ENCODE measurements at regions not wholly inside any gene's neighbourhood (a gene's known extent, or its start where the extent isn't known, plus 50 kb on each side); places are given as distances from the start of the nearest gene placed in this dataset.

DNA sequence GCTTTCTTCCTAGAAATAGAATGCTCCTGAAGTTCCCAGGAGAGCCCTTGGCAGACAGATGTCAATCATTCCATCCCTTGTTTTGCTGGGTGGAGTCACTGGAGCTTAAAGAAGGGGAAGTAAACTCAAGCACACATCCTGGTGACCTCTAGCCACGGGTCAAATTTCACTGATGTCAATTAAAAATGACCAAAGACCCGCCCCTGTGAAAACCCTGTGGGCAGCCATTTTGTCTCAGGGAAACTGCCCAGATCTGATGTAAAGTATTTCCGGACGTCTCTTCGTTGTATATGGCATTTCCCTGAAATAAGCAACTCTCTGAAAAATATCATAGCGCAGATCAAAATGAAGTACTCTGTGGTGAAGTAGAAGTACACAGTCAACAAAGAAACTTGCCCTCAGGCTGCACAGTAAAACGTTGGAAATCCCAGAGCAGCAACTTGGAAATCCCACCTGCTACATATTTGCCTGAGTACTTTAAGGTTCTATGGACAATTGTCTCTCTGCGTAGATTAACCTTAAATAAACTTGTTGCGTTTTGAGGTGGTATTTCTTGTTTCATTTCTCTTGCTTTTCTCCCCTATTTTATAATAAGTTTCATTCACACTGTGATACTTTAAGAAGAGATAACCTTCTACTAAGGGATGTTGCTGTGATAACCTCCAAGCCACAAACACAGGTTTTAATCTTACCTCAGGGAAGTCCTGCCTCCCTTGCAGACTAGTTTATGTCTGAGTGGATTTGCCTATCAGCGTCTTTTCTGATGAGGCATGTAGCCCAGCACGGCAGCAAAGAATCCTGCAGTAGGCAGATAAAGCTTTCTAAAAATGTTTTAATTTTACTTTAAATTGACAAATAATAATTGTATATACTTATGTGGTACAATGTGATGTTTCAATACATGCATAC is 60.9 kb upstream of the PIP5K1B start:
- Histone ChIP-seq H3K9me3 (ENCODE audit: low read depth, low read length, poor library complexity, severe bottlenecking) (no peaks in the 10 kb centered on the region), H3K4me1 (ENCODE audit: insufficient read depth, low read length, poor library complexity, severe bottlenecking) (no peaks in the 10 kb centered on the region), H3K27ac (ENCODE audit: low read depth, low read length, poor library complexity, severe bottlenecking) (no peak overlapping the region), H3K27me3 (replicated peaks; ENCODE audit: insufficient read depth, low read depth, low read length, poor library complexity) (peaks cover 19% of the 10 kb centered on the region), H3K36me3 (ENCODE audit: insufficient read depth, low read length, poor library complexity, severe bottlenecking) (no peaks in the 10 kb centered on the region), H3K4me3 (ENCODE audit: low read depth, low read length, poor library complexity, severe bottlenecking) (no peak overlapping the region)
- ChIA-PET POLR2A (ENCODE audit: low non-redundant PET) (no interaction called here), CTCF (no interaction called here)
- TF ChIP-seq CTCF (conservative IDR thresholded peaks at IDR 0.05; ENCODE audit: low read depth, low read length) (no peak), EZH2 (IDR thresholded peaks at IDR 0.05; ENCODE audit: borderline replicate concordance, low read depth, low read length, poor library complexity, severe bottlenecking) (no peak)
- DNase-seq (ENCODE audit: low spot score) = no peak
- intact Hi-C loops (cut with micrococcal nuclease; ENCODE audit: unreplicated experiment) = loop anchor here (2.0 kb wide), 1 partner anchor 19 kb away; no protein-coding TSS in a partner anchor
- no TSS peak for BruUV-seq (replicated peaks)

DNA sequence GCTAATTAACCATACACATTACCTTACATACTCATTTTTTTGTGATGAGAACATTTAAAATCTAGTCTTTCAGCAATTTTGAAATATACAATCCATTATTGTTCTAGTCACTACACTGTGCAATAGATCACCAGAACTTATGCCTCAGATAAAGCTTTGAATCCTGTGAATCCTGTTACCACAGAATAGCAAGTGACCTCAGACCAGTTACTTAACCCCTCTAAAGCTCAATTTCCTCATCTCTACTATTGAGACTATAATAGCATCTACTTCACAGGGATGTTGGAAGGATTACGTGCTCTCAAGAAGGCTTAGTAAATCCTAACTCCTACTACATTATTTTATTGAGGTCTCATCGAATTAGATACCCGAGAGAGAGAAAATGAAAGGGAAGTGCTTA is 60.2 kb upstream of the PIP5K1B start:
- H3K9me3 ChIP-seq (ENCODE audit: low read depth, low read length, poor library complexity, severe bottlenecking) = no peaks in the 10 kb centered on the region
- H3K27ac ChIP-seq (ENCODE audit: low read depth, low read length, poor library complexity, severe bottlenecking) = no peak overlapping the region
- no peak overlapping the region for H3K4me3 ChIP-seq (ENCODE audit: low read depth, low read length, poor library complexity, severe bottlenecking)
- no peaks in the 10 kb centered on the region for H3K4me1 ChIP-seq (ENCODE audit: insufficient read depth, low read length, poor library complexity, severe bottlenecking)
- ChIA-PET POLR2A (ENCODE audit: low non-redundant PET) (no interaction called here), CTCF (no interaction called here)
- no TSS peak for BruUV-seq (replicated peaks)
- DNase-seq (ENCODE audit: low spot score) = no peak
- TF ChIP-seq CTCF (conservative IDR thresholded peaks at IDR 0.05; ENCODE audit: low read depth, low read length) (no peak), EZH2 (IDR thresholded peaks at IDR 0.05; ENCODE audit: borderline replicate concordance, low read depth, low read length, poor library complexity, severe bottlenecking) (no peak)
- peaks cover 15% of the 10 kb centered on the region for H3K27me3 ChIP-seq (replicated peaks; ENCODE audit: insufficient read depth, low read depth, low read length, poor library complexity)
- intact Hi-C loops (cut with micrococcal nuclease; ENCODE audit: unreplicated experiment) = no loop called here
- H3K36me3 ChIP-seq (ENCODE audit: insufficient read depth, low read length, poor library complexity, severe bottlenecking) = no peaks in the 10 kb centered on the region

DNA sequence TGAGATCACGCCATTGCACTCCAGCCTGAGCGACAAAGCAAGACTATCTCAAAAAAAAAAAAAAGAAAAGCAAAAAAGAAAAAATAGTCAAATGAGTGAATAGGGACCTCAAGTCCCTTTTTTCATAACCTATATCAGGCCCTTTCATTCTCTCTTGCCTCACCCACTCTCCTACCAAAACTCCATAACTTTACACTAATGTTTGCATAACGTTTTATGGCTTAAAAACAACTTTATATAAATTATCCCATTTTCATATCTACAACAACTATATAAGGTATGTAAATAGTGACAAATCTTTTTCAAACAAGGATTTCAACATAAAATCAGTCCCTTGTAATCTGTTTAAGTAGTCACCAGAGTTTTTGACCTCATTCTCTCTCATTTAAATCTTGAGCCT is 56.9 kb upstream of the PIP5K1B start:
- POLR2A ChIA-PET (ENCODE audit: low non-redundant PET) = no interaction called here
- intact Hi-C loops (cut with micrococcal nuclease; ENCODE audit: unreplicated experiment) = no loop called here
- no peaks in the 10 kb centered on the region for H3K4me1 ChIP-seq (ENCODE audit: insufficient read depth, low read length, poor library complexity, severe bottlenecking)
- no peak for TF ChIP-seq CTCF (conservative IDR thresholded peaks at IDR 0.05; ENCODE audit: low read depth, low read length)
- no peak for TF ChIP-seq EZH2 (IDR thresholded peaks at IDR 0.05; ENCODE audit: borderline replicate concordance, low read depth, low read length, poor library complexity, severe bottlenecking)
- H3K4me3 ChIP-seq (ENCODE audit: low read depth, low read length, poor library complexity, severe bottlenecking) = no peak overlapping the region
- H3K9me3 ChIP-seq (ENCODE audit: low read depth, low read length, poor library complexity, severe bottlenecking) = no peaks in the 10 kb centered on the region
- DNase-seq (ENCODE audit: low spot score) = no peak
- no TSS peak for BruUV-seq (replicated peaks)
- peaks cover 22% of the 10 kb centered on the region for H3K27me3 ChIP-seq (replicated peaks; ENCODE audit: insufficient read depth, low read depth, low read length, poor library complexity)
- H3K36me3 ChIP-seq (ENCODE audit: insufficient read depth, low read length, poor library complexity, severe bottlenecking) = no peaks in the 10 kb centered on the region
- CTCF ChIA-PET = no interaction called here
- no peak overlapping the region for H3K27ac ChIP-seq (ENCODE audit: low read depth, low read length, poor library complexity, severe bottlenecking)

Data from A673 (cell line).